ENCODE measurements at regions not wholly inside any gene's neighbourhood (a gene's known extent, or its start where the extent isn't known, plus 50 kb on each side); places are given as distances from the start of the nearest gene placed in this dataset.
"Not testable (repeated sequence)": the region's sequence is repeated elsewhere in the genome, so short reads cannot be mapped to it uniquely, and the experiment has no call there.

GRCh38 chr4:114326358-114326757 lies 272.2 kb upstream of the UGT8 start:
- BruUV-seq (replicated peaks) = no TSS peak
- intact Hi-C loops (cut with micrococcal nuclease; ENCODE audit: unreplicated experiment) = no loop called here
- H3K27ac ChIP-seq (ENCODE audit: low read depth, low read length, poor library complexity, severe bottlenecking) = no peak overlapping the region
- ChIA-PET POLR2A (ENCODE audit: low non-redundant PET) (no interaction called here), CTCF (no interaction called here)
- no peaks in the 10 kb centered on the region for H3K27me3 ChIP-seq (replicated peaks; ENCODE audit: insufficient read depth, low read depth, low read length, poor library complexity)
- no peaks in the 10 kb centered on the region for H3K4me1 ChIP-seq (ENCODE audit: insufficient read depth, low read length, poor library complexity, severe bottlenecking)
- TF ChIP-seq, protein P1, sequence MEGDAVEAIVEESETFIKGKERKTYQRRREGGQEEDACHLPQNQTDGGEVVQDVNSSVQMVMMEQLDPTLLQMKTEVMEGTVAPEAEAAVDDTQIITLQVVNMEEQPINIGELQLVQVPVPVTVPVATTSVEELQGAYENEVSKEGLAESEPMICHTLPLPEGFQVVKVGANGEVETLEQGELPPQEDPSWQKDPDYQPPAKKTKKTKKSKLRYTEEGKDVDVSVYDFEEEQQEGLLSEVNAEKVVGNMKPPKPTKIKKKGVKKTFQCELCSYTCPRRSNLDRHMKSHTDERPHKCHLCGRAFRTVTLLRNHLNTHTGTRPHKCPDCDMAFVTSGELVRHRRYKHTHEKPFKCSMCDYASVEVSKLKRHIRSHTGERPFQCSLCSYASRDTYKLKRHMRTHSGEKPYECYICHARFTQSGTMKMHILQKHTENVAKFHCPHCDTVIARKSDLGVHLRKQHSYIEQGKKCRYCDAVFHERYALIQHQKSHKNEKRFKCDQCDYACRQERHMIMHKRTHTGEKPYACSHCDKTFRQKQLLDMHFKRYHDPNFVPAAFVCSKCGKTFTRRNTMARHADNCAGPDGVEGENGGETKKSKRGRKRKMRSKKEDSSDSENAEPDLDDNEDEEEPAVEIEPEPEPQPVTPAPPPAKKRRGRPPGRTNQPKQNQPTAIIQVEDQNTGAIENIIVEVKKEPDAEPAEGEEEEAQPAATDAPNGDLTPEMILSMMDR (conservative IDR thresholded peaks at IDR 0.05; ENCODE audit: low read depth, low read length) = no peak
- TF ChIP-seq EZH2 (IDR thresholded peaks at IDR 0.05; ENCODE audit: borderline replicate concordance, low read depth, low read length, poor library complexity, severe bottlenecking) = no peak
- no peaks in the 10 kb centered on the region for H3K9me3 ChIP-seq (ENCODE audit: low read depth, low read length, poor library complexity, severe bottlenecking)
- H3K36me3 ChIP-seq (ENCODE audit: insufficient read depth, low read length, poor library complexity, severe bottlenecking) = no peaks in the 10 kb centered on the region
- no peak for DNase-seq (ENCODE audit: low spot score)
- H3K4me3 ChIP-seq (ENCODE audit: low read depth, low read length, poor library complexity, severe bottlenecking) = no peak overlapping the region

DNA sequence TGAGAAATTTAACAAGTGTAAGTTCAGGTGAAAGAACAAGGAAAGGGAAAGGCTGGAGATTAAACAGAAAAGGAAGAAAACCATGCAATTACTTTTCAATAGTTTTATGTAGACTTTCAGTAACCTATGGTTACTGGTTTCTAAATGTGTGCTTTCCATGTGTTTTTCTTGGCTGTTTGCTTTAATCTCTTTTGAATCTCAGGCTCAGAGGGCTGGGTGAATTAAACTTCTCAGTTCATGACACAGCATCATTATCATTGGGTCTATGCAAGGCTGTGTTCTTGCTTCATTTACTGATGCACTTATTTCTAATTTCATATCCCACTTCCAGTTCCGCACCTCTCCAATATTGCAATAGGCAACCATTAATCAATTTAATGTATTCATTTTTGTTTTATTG lies 266.5 kb upstream of the UGT8 start:
- POLR2A ChIA-PET (ENCODE audit: low non-redundant PET) = no interaction called here
- BruUV-seq (replicated peaks) = no TSS peak

DNA sequence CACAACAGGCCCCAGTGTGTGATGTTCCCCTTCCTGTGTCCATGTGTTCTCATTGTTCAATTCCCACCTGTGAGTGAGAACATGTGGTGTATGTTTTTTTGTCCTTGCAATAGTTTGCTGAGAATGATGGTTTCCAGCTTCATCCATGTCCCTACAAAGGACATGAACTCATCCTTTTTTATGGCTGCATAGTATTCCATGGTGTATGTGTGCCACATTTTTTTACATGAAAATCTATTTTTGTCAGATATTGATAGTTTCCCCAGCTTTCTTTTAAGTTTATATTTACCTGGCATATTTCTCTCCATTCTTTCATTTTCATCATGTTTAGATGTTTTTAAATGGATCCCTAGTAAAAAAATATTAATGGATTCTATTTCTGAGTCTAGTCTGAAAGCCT lies 264.2 kb upstream of the UGT8 start:
- H3K9me3 ChIP-seq (ENCODE audit: low read depth, low read length, poor library complexity, severe bottlenecking); CTCF ChIA-PET; H3K4me1 ChIP-seq (ENCODE audit: insufficient read depth, low read length, poor library complexity, severe bottlenecking); intact Hi-C loops (cut with micrococcal nuclease; ENCODE audit: unreplicated experiment); H3K4me3 ChIP-seq (ENCODE audit: low read depth, low read length, poor library complexity, severe bottlenecking); BruUV-seq (replicated peaks); H3K27ac ChIP-seq (ENCODE audit: low read depth, low read length, poor library complexity, severe bottlenecking); DNase-seq (ENCODE audit: low spot score); H3K36me3 ChIP-seq (ENCODE audit: insufficient read depth, low read length, poor library complexity, severe bottlenecking); POLR2A ChIA-PET (ENCODE audit: low non-redundant PET); H3K27me3 ChIP-seq (replicated peaks; ENCODE audit: insufficient read depth, low read depth, low read length, poor library complexity): not testable (repeated sequence)

More for the DNA sequence above, 266.5 kb upstream of the UGT8 start:
- CTCF ChIA-PET = no interaction called here
- intact Hi-C loops (cut with micrococcal nuclease; ENCODE audit: unreplicated experiment) = no loop called here
- TF ChIP-seq, protein P1 (conservative IDR thresholded peaks at IDR 0.05; ENCODE audit: low read depth, low read length) = no peak
- no peak for TF ChIP-seq EZH2 (IDR thresholded peaks at IDR 0.05; ENCODE audit: borderline replicate concordance, low read depth, low read length, poor library complexity, severe bottlenecking)
- Histone ChIP-seq H3K9me3 (ENCODE audit: low read depth, low read length, poor library complexity, severe bottlenecking) (no peaks in the 10 kb centered on the region), H3K36me3 (ENCODE audit: insufficient read depth, low read length, poor library complexity, severe bottlenecking) (no peaks in the 10 kb centered on the region), H3K27me3 (replicated peaks; ENCODE audit: insufficient read depth, low read depth, low read length, poor library complexity) (peaks cover 8% of the 10 kb centered on the region), H3K27ac (ENCODE audit: low read depth, low read length, poor library complexity, severe bottlenecking) (no peak overlapping the region), H3K4me1 (ENCODE audit: insufficient read depth, low read length, poor library complexity, severe bottlenecking) (peaks cover 6% of the 10 kb centered on the region), H3K4me3 (ENCODE audit: low read depth, low read length, poor library complexity, severe bottlenecking) (no peak overlapping the region)
- DNase-seq (ENCODE audit: low spot score) = no peak

- Histone ChIP-seq H3K9me3 (ENCODE audit: low read depth, low read length, poor library complexity, severe bottlenecking) (no peaks in the 10 kb centered on the region), H3K4me3 (ENCODE audit: low read depth, low read length, poor library complexity, severe bottlenecking) (no peak overlapping the region), H3K27ac (ENCODE audit: low read depth, low read length, poor library complexity, severe bottlenecking) (no peak overlapping the region), H3K27me3 (replicated peaks; ENCODE audit: insufficient read depth, low read depth, low read length, poor library complexity) (peaks cover 8% of the 10 kb centered on the region), H3K4me1 (ENCODE audit: insufficient read depth, low read length, poor library complexity, severe bottlenecking) (peaks cover 6% of the 10 kb centered on the region), H3K36me3 (ENCODE audit: insufficient read depth, low read length, poor library complexity, severe bottlenecking) (no peaks in the 10 kb centered on the region)
- ChIA-PET CTCF (no interaction called here), POLR2A (ENCODE audit: low non-redundant PET) (no interaction called here)
- intact Hi-C loops (cut with micrococcal nuclease; ENCODE audit: unreplicated experiment) = no loop called here
- DNase-seq (ENCODE audit: low spot score) = peak; percentile 79
- TF ChIP-seq EZH2 (IDR thresholded peaks at IDR 0.05; ENCODE audit: borderline replicate concordance, low read depth, low read length, poor library complexity, severe bottlenecking) = no peak
- TF ChIP-seq, protein P1 (conservative IDR thresholded peaks at IDR 0.05; ENCODE audit: low read depth, low read length) = no peak
- BruUV-seq (replicated peaks) = no TSS peak
Measured at GRCh38 chr4:114334884-114335330, 263.7 kb upstream of the UGT8 start.
